ENCODE measurements at regions not wholly inside any gene's neighbourhood (a gene's known extent, or its start where the extent isn't known, plus 50 kb on each side); places are given as distances from the start of the nearest gene placed in this dataset.

DNA sequence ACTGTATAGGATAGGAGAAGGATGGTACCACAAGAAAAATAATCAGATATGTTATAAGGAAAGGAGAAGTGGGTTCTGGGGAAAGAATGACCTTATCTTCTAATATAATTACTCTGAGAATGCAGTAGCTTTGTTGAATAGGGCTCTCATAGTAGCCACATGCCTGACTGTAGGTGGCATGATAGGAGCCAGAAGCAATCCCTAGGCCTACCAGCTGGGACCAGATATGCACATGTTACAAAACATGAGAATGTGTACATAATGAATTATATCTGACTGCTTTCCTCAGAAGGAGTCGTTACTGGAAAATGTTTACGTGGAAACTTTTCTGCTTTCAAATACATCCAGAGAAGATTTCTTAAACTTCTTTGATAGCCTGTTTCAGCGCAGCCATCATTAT, 53.2 kb upstream of the FAM3C start:
- DNase-seq (ENCODE audit: low spot score): no peak

DNA sequence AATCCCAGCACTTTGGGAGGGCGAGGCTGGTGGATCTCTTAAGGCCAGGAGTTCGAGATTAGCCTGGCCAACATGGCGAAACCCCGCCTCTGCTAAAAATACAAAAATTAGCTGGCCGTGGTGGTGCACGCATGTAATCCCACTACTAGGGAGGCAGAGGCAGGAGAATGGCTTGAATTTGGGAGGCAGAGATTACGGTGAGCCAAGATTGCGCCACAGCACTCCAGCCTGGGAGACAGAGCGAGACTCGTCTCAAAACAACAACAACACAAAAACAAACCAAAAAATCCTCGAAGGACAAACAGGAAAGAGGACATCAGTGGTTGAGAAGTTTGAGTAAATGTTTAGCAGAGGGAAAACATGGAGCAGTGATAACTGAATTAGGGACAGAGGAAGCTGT, 52.3 kb upstream of the FAM3C start:
- TF ChIP-seq, protein P1, sequence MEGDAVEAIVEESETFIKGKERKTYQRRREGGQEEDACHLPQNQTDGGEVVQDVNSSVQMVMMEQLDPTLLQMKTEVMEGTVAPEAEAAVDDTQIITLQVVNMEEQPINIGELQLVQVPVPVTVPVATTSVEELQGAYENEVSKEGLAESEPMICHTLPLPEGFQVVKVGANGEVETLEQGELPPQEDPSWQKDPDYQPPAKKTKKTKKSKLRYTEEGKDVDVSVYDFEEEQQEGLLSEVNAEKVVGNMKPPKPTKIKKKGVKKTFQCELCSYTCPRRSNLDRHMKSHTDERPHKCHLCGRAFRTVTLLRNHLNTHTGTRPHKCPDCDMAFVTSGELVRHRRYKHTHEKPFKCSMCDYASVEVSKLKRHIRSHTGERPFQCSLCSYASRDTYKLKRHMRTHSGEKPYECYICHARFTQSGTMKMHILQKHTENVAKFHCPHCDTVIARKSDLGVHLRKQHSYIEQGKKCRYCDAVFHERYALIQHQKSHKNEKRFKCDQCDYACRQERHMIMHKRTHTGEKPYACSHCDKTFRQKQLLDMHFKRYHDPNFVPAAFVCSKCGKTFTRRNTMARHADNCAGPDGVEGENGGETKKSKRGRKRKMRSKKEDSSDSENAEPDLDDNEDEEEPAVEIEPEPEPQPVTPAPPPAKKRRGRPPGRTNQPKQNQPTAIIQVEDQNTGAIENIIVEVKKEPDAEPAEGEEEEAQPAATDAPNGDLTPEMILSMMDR (IDR thresholded peaks at IDR 0.05; ENCODE audit: extremely low read depth, missing control alignments): no peak
- DNase-seq (ENCODE audit: low spot score): no peak

More for the DNA sequence above, 53.2 kb upstream of the FAM3C start:
- TF ChIP-seq, protein P1 (IDR thresholded peaks at IDR 0.05; ENCODE audit: extremely low read depth, missing control alignments): no peak

DNA sequence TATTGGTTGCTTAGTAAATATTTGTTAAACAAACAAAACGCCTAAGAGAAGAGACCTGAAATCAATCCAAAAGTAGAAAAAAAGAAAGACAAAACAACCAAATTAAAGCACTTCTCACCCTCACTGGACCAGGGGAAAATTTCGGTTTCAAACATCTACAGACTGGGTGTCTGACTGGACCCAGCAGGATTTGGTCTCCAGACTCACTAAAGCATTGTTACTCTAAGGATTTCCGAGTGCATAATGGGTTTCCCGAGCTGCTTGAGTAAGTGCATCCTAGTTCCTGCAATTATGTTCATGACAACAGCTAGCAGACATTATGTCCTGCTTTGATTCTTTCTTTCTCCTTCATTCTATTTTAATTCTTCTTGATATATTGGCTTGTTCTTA, 51.8 kb upstream of the FAM3C start:
- TF ChIP-seq, protein P1 (IDR thresholded peaks at IDR 0.05; ENCODE audit: extremely low read depth, missing control alignments): no peak
- DNase-seq (ENCODE audit: low spot score): no peak

DNA sequence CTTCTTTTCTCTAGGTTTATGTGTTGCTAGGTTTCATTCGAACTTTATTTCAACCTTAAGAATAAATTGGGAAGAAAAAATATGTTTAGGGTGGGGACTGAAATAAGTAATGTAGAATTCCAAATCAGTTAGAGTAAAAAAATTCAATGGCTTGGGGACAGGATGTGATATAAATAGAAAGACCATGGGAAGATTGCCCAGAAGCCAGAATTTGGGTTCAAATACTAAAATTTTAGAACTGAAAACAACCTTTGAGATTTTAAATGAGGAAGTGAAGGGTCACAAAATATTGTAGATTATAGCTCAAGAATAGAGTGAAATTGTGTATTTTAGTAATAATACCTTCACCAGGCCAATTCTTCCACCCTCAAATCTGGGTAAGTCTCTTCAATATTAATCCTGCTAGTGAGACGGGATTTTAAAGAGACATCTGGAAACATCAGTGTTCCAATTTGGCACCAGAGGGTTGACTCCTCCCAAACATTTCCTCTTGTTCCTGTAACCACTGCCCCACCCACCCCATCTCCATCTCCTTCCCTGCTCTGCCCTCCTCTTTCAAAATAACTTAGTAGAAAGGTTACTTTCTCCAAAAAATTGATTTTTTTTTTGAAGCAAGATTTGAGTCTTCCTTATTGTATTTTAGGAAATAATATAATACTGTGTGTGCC, 51.3 kb upstream of the FAM3C start:
- DNase-seq (ENCODE audit: low spot score): no peak
- TF ChIP-seq, protein P1 (IDR thresholded peaks at IDR 0.05; ENCODE audit: extremely low read depth, missing control alignments): no peak

DNA sequence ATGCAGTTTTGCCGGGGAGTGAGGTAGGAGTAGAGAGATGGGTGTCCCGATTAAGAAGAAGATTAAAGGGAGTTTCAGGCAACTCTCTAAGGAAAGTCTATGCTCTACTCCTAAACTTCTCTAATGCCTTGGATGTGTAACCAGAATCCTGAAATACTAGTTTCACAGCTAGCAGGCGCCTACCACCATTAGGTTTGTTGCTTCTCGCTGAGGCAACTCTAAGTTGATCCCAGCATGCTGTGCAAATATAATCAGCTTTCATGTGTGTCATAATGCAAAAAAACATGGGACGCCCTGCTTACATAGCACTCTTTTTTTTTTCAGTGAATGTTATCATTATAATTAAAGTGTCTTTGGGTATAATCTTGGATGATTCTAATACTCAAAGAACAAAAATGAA, 50.4 kb upstream of the FAM3C start:
- TF ChIP-seq, protein P1 (IDR thresholded peaks at IDR 0.05; ENCODE audit: extremely low read depth, missing control alignments): no peak
- DNase-seq (ENCODE audit: low spot score): no peak

Measured in GM20000 (cell line).